Mesenchymal stem cell (in vitro differentiated cells and primary cell): ENCODE measurements at regions not wholly inside any gene's neighbourhood (a gene's known extent, or its start where the extent isn't known, plus 50 kb on each side); places are given as distances from the start of the nearest gene placed in this dataset.

Experiments
- DNase-seq: peaks from one replicate; pipeline ENCODE4 v3.0.0-alpha.2; 2013
- H2AFZ ChIP-seq: one replicate; pipeline ENCODE4 v1.6.1; 2013; ENCODE audit warnings: low read depth, mild to moderate bottlenecking, control low read depth, inconsistent platforms, low read length, moderate library complexity
- H2AK5ac ChIP-seq: 2 replicates; pipeline ENCODE4 v1.6.1; 2013; ENCODE audit warnings: low read length, moderate library complexity, mild to moderate bottlenecking, inconsistent platforms; ENCODE audit not compliant: severe bottlenecking
- H2BK120ac ChIP-seq: one replicate; pipeline ENCODE4 v1.6.1; 2013; ENCODE audit warnings: low read depth, mild to moderate bottlenecking, inconsistent platforms, low read length, moderate library complexity
- H2BK12ac ChIP-seq, 2 experiments: one replicate each; pipeline ENCODE4 v1.6.1; 2013; ENCODE audit warnings: inconsistent platforms in 2 of 2, low read length in 2 of 2, mild to moderate bottlenecking in 2 of 2, moderate library complexity in 2 of 2, control low read depth in 1 of 2
- H2BK15ac ChIP-seq: one replicate; pipeline ENCODE4 v1.6.1; 2013; ENCODE audit warnings: mild to moderate bottlenecking, low read depth, inconsistent platforms; ENCODE audit not compliant: poor library complexity, severe bottlenecking
- H2BK5ac ChIP-seq: 2 replicates; pipeline ENCODE4 v1.6.1; 2013; ENCODE audit warnings: low read depth, mild to moderate bottlenecking, low read length, control low read depth, inconsistent platforms; ENCODE audit not compliant: poor library complexity, severe bottlenecking
- H3K14ac ChIP-seq, 2 experiments: one replicate each; pipeline ENCODE4 v1.6.1; 2013; ENCODE audit warnings: inconsistent platforms in 2 of 2, low read length in 2 of 2, control low read depth in 1 of 2, mild to moderate bottlenecking in 1 of 2, moderate library complexity in 1 of 2
- H3K18ac ChIP-seq, 2 experiments: one replicate each; pipeline ENCODE4 v1.6.1; 2013; ENCODE audit warnings: inconsistent platforms in 2 of 2, low read length in 2 of 2, control low read depth in 1 of 2, low read depth in 1 of 2, mild to moderate bottlenecking in 1 of 2
- H3K23ac ChIP-seq, 2 experiments: one replicate each; pipeline ENCODE4 v1.6.1; 2013; ENCODE audit warnings: inconsistent platforms in 2 of 2, low read length in 2 of 2, mild to moderate bottlenecking in 2 of 2, moderate library complexity in 2 of 2, control low read depth in 1 of 2
- H3K27ac ChIP-seq: 2 replicates; pipeline ENCODE4 v1.5.1; 2013; ENCODE audit warnings: mild to moderate bottlenecking, moderate library complexity, low read length, control low read depth, inconsistent platforms; ENCODE audit not compliant: poor library complexity, severe bottlenecking
- H3K27me3 ChIP-seq, 2 experiments: 2 replicates each; pipeline versions ENCODE4 v1.6.1 to v1.7.0; 2013; ENCODE audit warnings: low read length in 2 of 2, mild to moderate bottlenecking in 2 of 2, moderate library complexity in 2 of 2, control low read depth in 1 of 2, inconsistent platforms in 1 of 2; ENCODE audit not compliant: control insufficient read depth in 1 of 2, insufficient read depth in 1 of 2
- H3K36me3 ChIP-seq, 2 experiments: 2 replicates each; pipeline versions ENCODE4 v1.6.1 to v1.7.0; 2013; ENCODE audit warnings: low read length in 2 of 2, control low read depth in 1 of 2, inconsistent platforms in 1 of 2, low read depth in 1 of 2, mild to moderate bottlenecking in 1 of 2; ENCODE audit not compliant: insufficient read depth in 2 of 2, control insufficient read depth in 1 of 2
- H3K4ac ChIP-seq, 2 experiments: one replicate each; pipeline ENCODE4 v1.6.1; 2013; ENCODE audit warnings: inconsistent platforms in 2 of 2, low read length in 2 of 2, mild to moderate bottlenecking in 2 of 2, moderate library complexity in 2 of 2, control low read depth in 1 of 2, low read depth in 1 of 2
- H3K4me1 ChIP-seq: 2 replicates; pipeline ENCODE4 v1.6.1; 2013; ENCODE audit warnings: low read depth, low read length, control low read depth; ENCODE audit not compliant: control insufficient read depth, insufficient read depth
- H3K4me2 ChIP-seq: 2 replicates; pipeline ENCODE4 v1.6.1; 2013; ENCODE audit warnings: low read length, mild to moderate bottlenecking, inconsistent platforms; ENCODE audit not compliant: poor library complexity, severe bottlenecking
- H3K4me3 ChIP-seq, 2 experiments: 2 replicates each; pipeline versions ENCODE4 v1.5.1 to v1.7.0; 2013; ENCODE audit warnings: low read length in 2 of 2, mild to moderate bottlenecking in 2 of 2, control low read depth in 1 of 2, low read depth in 1 of 2; ENCODE audit not compliant: insufficient read depth in 1 of 2
- H3K79me1 ChIP-seq: replicated peaks from 2 replicates; pipeline ENCODE4 v1.6.1; 2013; ENCODE audit warnings: mild to moderate bottlenecking, control low read depth, low read length, inconsistent platforms; ENCODE audit not compliant: poor library complexity, severe bottlenecking
- H3K9ac ChIP-seq: 2 replicates; pipeline ENCODE4 v1.7.0; 2013; ENCODE audit warnings: mild to moderate bottlenecking, low read length, moderate library complexity
- H3K9me3 ChIP-seq: 2 replicates; pipeline ENCODE4 v1.7.0; 2013; ENCODE audit warnings: mild to moderate bottlenecking, low read length; ENCODE audit not compliant: control insufficient read depth
- H4K8ac ChIP-seq: one replicate; pipeline ENCODE4 v1.6.1; 2013; ENCODE audit warnings: inconsistent platforms, mild to moderate bottlenecking, low read length, moderate library complexity
- H4K91ac ChIP-seq: one replicate; pipeline ENCODE4 v1.6.1; 2013; ENCODE audit warnings: mild to moderate bottlenecking, low read length, inconsistent platforms
- WGBS: methylation state at CpG from one replicate; pipeline ENCODE4 v1.1.7; 2013; ENCODE audit warnings: mixed read lengths; 5-methylcytosine and 5-hydroxymethylcytosine counted together

- H2AFZ ChIP-seq, result no peak overlapping the region
- no peak overlapping the region for H4K91ac ChIP-seq
- WGBS, result 83% methylated on average over 1 of the region's 1 CpG
Measured at GRCh38 chr12:16766736-16767135, 160.8 kb upstream of the LMO3 start.

GRCh38 chr12:16763901-16764300, 157.9 kb upstream of the LMO3 start:
- H3K9ac ChIP-seq, result no peak overlapping the region
- H3K79me1 ChIP-seq, result no peaks in the 10 kb centered on the region
- H3K36me3 ChIP-seq, result no peaks in the 10 kb centered on the region
- H3K4me1 ChIP-seq, result no peaks in the 10 kb centered on the region
- no peak overlapping the region for H4K91ac ChIP-seq
- no peak overlapping the region for H3K4ac ChIP-seq
- H3K4me3 ChIP-seq, result no peak overlapping the region
- H4K8ac ChIP-seq, result no peak overlapping the region
- no peaks in the 10 kb centered on the region for H3K27me3 ChIP-seq
- H2AFZ ChIP-seq, result no peak overlapping the region
- H3K4me2 ChIP-seq, result no peak overlapping the region
- no peaks in the 10 kb centered on the region for H3K9me3 ChIP-seq
- no peak overlapping the region for H3K18ac ChIP-seq
- H2BK12ac ChIP-seq, result no peak overlapping the region
- no peak overlapping the region for H2AK5ac ChIP-seq
- no peak overlapping the region for H3K23ac ChIP-seq
- H3K14ac ChIP-seq, result no peak overlapping the region
- DNase-seq, result no peak
- H2BK15ac ChIP-seq, result no peak overlapping the region
- no peak overlapping the region for H2BK120ac ChIP-seq
- no peak overlapping the region for H2BK5ac ChIP-seq
- no peak overlapping the region for H3K27ac ChIP-seq

More at GRCh38 chr12:16766736-16767135, 160.8 kb upstream of the LMO3 start:
- no peak for DNase-seq
- peaks cover 11% of the 10 kb centered on the region for H3K9me3 ChIP-seq
- H2BK12ac ChIP-seq, result no peak overlapping the region
- no peak overlapping the region for H3K4me2 ChIP-seq
- no peak overlapping the region for H3K18ac ChIP-seq
- H3K36me3 ChIP-seq, result no peaks in the 10 kb centered on the region
- no peak overlapping the region for H3K4me3 ChIP-seq
- H3K23ac ChIP-seq, result no peak overlapping the region
- no peaks in the 10 kb centered on the region for H3K27me3 ChIP-seq
- H2BK120ac ChIP-seq, result no peak overlapping the region
- H3K79me1 ChIP-seq, result no peaks in the 10 kb centered on the region
- H3K27ac ChIP-seq, result no peak overlapping the region
- no peak overlapping the region for H2BK15ac ChIP-seq
- H2AK5ac ChIP-seq, result no peak overlapping the region
- no peak overlapping the region for H3K14ac ChIP-seq
- no peak overlapping the region for H2BK5ac ChIP-seq
- no peak overlapping the region for H3K9ac ChIP-seq
- H3K4ac ChIP-seq, result no peak overlapping the region
- no peaks in the 10 kb centered on the region for H3K4me1 ChIP-seq
- H4K8ac ChIP-seq, result no peak overlapping the region

DNA sequence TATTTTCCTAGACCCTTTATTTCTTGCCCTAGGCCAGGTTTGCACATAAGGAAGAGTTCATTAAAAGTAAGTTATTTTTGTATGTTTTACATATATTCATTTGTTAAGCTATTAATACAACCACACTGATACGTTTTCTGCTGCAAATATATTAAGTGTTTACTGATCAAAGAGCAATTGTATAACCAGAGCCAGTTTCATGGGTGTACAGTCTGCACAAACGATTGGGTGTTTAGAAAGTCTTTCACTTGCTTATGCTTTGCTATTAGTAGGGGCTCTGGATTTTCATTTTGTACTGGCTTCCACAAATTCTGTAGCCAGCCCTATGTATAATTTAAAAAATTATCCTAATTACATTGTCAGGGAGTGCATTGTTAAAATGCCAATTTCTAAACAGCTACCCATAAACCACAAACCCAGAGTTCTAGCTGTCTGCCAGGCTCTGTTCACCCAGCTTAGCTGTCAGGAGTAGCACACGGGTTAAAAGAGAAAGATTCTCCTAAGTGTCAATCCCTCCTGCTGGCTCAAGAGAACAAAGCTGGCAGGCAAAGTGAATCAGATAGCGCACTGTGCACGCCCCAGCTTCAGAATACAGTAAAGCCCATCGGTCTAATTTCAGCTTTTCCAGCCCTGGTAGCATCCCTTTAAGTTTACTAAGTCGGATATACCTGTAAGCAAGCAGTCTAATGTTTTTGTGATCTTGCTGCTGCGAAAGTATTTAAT, 151.0 kb upstream of the LMO3 start:
- H3K4me2 ChIP-seq, result no peak overlapping the region
- no peaks in the 10 kb centered on the region for H3K9me3 ChIP-seq
- H3K23ac ChIP-seq, result no peak overlapping the region
- H2BK120ac ChIP-seq, result no peak overlapping the region
- no peak overlapping the region for H4K8ac ChIP-seq
- H2BK12ac ChIP-seq, result no peak overlapping the region
- H3K18ac ChIP-seq, result no peak overlapping the region
- H2AK5ac ChIP-seq, result no peak overlapping the region
- H3K27me3 ChIP-seq, result no peaks in the 10 kb centered on the region
- H3K9ac ChIP-seq, result no peak overlapping the region
- no peak overlapping the region for H3K4ac ChIP-seq
- H3K14ac ChIP-seq, result no peak overlapping the region
- no peaks in the 10 kb centered on the region for H3K4me1 ChIP-seq
- DNase-seq, result no peak
- WGBS, result 64% methylated on average over 6 of the region's 8 CpGs
- no peak overlapping the region for H2BK5ac ChIP-seq
- H2BK15ac ChIP-seq, result no peak overlapping the region
- H3K79me1 ChIP-seq, result no peaks in the 10 kb centered on the region
- no peak overlapping the region for H3K27ac ChIP-seq
- H4K91ac ChIP-seq, result no peak overlapping the region
- H2AFZ ChIP-seq, result no peak overlapping the region
- H3K36me3 ChIP-seq, result no peaks in the 10 kb centered on the region
- no peak overlapping the region for H3K4me3 ChIP-seq

DNA sequence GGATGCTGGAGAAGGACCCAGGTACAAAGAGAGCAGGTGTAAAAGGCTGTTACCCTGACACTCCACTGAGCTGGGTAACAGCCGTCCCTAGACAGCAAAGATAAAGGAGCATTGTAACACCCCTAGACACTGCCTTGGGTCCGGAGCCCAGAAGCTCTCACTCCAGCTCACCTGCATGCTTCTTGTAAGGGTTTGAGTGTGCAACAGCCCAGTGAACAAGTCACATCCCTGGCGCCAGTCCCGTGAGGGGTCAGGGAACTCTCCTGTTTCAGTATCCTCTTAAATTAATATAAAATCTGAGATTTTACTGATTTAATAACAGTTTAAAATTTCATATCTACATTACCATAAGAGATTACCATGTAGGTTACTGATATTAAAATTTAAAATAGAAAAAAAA, 124.8 kb upstream of the LMO3 start:
- 97% methylated on average over 2 of the region's 4 CpGs for WGBS
- H3K4me1 ChIP-seq, result no peaks in the 10 kb centered on the region
- H3K27me3 ChIP-seq, result no peaks in the 10 kb centered on the region
- no peak overlapping the region for H3K14ac ChIP-seq
- no peak overlapping the region for H3K4ac ChIP-seq
- no peak overlapping the region for H4K91ac ChIP-seq
- H2BK120ac ChIP-seq, result no peak overlapping the region
- no peak overlapping the region for H3K27ac ChIP-seq
- no peaks in the 10 kb centered on the region for H3K9me3 ChIP-seq
- no peak overlapping the region for H2BK5ac ChIP-seq
- no peak overlapping the region for H4K8ac ChIP-seq
- no peak overlapping the region for H3K9ac ChIP-seq
- H2BK15ac ChIP-seq, result no peak overlapping the region
- no peak overlapping the region for H3K4me3 ChIP-seq
- DNase-seq, result no peak
- no peaks in the 10 kb centered on the region for H3K36me3 ChIP-seq
- no peak overlapping the region for H2AFZ ChIP-seq
- no peak overlapping the region for H3K4me2 ChIP-seq
- H3K18ac ChIP-seq, result no peak overlapping the region
- H2BK12ac ChIP-seq, result no peak overlapping the region
- no peaks in the 10 kb centered on the region for H3K79me1 ChIP-seq
- H3K23ac ChIP-seq, result no peak overlapping the region
- H2AK5ac ChIP-seq, result no peak overlapping the region
